ENCODE measurements at regions not wholly inside any gene's neighbourhood (a gene's known extent, or its start where the extent isn't known, plus 50 kb on each side); places are given as distances from the start of the nearest gene placed in this dataset.

GRCh38 chr9:115883467-115884329, 269.9 kb upstream of the PAPPA start:
- TF ChIP-seq CTCF (IDR thresholded peaks at IDR 0.05) (peak in 4 of 6 experiments; percentile 30 to 50 (median 47)), POLR2AphosphoS5 (IDR thresholded peaks at IDR 0.05) (peak in 1 of 2 donors; percentile 67), POLR2A (IDR thresholded peaks at IDR 0.05) (no peak), EP300 (IDR thresholded peaks at IDR 0.05) (no peak)

Measured in upper lobe of left lung (tissue), 4 donors.